ENCODE measurements at regions not wholly inside any gene's neighbourhood (a gene's known extent, or its start where the extent isn't known, plus 50 kb on each side); places are given as distances from the start of the nearest gene placed in this dataset.

DNA sequence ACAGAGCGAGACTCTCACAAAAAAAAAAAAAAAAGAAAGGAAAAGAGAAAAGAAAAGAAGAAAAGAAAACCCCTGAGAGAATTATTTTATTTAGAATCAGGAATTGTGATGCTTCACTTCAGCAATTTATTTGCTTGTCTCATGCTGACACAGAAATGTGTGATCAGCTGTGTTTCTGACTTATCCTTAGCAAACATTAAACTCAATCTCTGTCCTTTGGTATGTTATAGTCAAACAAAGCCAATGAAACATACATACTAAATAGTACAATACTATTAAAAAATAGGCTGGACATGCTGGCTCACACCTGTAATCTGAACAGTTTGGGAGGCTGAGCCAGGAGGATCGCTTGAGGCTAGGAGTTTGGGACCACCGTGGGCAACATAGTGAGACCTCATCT, 733.0 kb upstream of the FZD8 start:
- H3K9ac ChIP-seq (replicated peaks; ENCODE audit: extremely low read depth, insufficient read depth, low read length) = no peak overlapping the region
- TF ChIP-seq EZH2 (IDR thresholded peaks at IDR 0.05; ENCODE audit: borderline replicate concordance, low read depth, low read length, severe bottlenecking) (no peak), GATA2 (IDR thresholded peaks at IDR 0.05; ENCODE audit: insufficient read depth, insufficient read length, low read depth, low read length) (no peak), JUN (IDR thresholded peaks at IDR 0.05; ENCODE audit: borderline replicate concordance, insufficient read depth, insufficient read length, low read depth) (no peak), FOS (IDR thresholded peaks at IDR 0.05; ENCODE audit: borderline replicate concordance, insufficient read depth, low read length) (no peak), POLR2A (IDR thresholded peaks at IDR 0.05; ENCODE audit: low read depth, low read length) (no peak), MYC (IDR thresholded peaks at IDR 0.05; ENCODE audit: low read depth, low read length) (no peak), MAX (IDR thresholded peaks at IDR 0.05; ENCODE audit: insufficient read depth, insufficient read length) (no peak), POLR2AphosphoS5 (IDR thresholded peaks at IDR 0.05; ENCODE audit: insufficient read depth, low read depth, low read length) (no peak)
- TF ChIP-seq, protein P1, sequence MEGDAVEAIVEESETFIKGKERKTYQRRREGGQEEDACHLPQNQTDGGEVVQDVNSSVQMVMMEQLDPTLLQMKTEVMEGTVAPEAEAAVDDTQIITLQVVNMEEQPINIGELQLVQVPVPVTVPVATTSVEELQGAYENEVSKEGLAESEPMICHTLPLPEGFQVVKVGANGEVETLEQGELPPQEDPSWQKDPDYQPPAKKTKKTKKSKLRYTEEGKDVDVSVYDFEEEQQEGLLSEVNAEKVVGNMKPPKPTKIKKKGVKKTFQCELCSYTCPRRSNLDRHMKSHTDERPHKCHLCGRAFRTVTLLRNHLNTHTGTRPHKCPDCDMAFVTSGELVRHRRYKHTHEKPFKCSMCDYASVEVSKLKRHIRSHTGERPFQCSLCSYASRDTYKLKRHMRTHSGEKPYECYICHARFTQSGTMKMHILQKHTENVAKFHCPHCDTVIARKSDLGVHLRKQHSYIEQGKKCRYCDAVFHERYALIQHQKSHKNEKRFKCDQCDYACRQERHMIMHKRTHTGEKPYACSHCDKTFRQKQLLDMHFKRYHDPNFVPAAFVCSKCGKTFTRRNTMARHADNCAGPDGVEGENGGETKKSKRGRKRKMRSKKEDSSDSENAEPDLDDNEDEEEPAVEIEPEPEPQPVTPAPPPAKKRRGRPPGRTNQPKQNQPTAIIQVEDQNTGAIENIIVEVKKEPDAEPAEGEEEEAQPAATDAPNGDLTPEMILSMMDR (IDR thresholded peaks at IDR 0.05; ENCODE audit: extremely low read depth in 1 of 2, insufficient read depth in 1 of 2, low read depth in 1 of 2, low read length in 2 of 2) = no peak
- dilution Hi-C loops (cut with MboI; ENCODE audit: extremely low pct_ligation_motif_present, low sequenced_read_pairs) (no loop called here), intact Hi-C loops (cut with micrococcal nuclease) (no loop called here)
- H3K4me3 ChIP-seq (replicated peaks in 1 of 3; ENCODE audit: insufficient read depth in 1 of 3, low read depth in 1 of 3, low read length in 3 of 3) = no peak overlapping the region
- no peak overlapping the region for H3K4me2 ChIP-seq (ENCODE audit: insufficient read depth, low read length)
- no peaks in the 10 kb centered on the region for H3K36me3 ChIP-seq (ENCODE audit: control insufficient read depth in 2 of 2, extremely low read depth in 1 of 2, insufficient read depth in 2 of 2, low read length in 2 of 2)
- DNase-seq (ENCODE audit: low read depth, low spot score) (no peak), FAIRE-seq (no peak)
- H3K9me3 ChIP-seq (replicated peaks; ENCODE audit: control insufficient read depth, insufficient read depth, low read length) = no peaks in the 10 kb centered on the region
- BruUV-seq (replicated peaks) = no TSS peak
- ChIA-PET CTCF (no interaction called here), POLR2A (no interaction called here)
- no peaks in the 10 kb centered on the region for H3K79me2 ChIP-seq (ENCODE audit: control insufficient read depth, insufficient read depth, low read length)
- peaks cover 0 to 2% of the 10 kb centered on the region in 2 experiments for H3K27me3 ChIP-seq (ENCODE audit: control insufficient read depth in 2 of 2, insufficient read depth in 2 of 2, low read length in 2 of 2)
- H2AFZ ChIP-seq (ENCODE audit: low read depth, low read length) = no peak overlapping the region
- H4K20me1 ChIP-seq (replicated peaks; ENCODE audit: control insufficient read depth, extremely low read depth, insufficient read depth, low read length) = no peaks in the 10 kb centered on the region
- no peaks in the 10 kb centered on the region for H3K4me1 ChIP-seq (ENCODE audit: control insufficient read depth, extremely low read depth, insufficient read depth, low read length)
- H3K27ac ChIP-seq (ENCODE audit: insufficient read depth, low read depth, low read length) = no peak overlapping the region
- H3K9me1 ChIP-seq (replicated peaks; ENCODE audit: control insufficient read depth, extremely low read depth, insufficient read depth, low read length) = no peaks in the 10 kb centered on the region

Data from endothelial cell of umbilical vein (primary cell).